ENCODE measurements at regions not wholly inside any gene's neighbourhood (a gene's known extent, or its start where the extent isn't known, plus 50 kb on each side); places are given as distances from the start of the nearest gene placed in this dataset.

GRCh38 chr2:12440731-12441130 is 276.0 kb upstream of the TRIB2 start:
- TF ChIP-seq CTCF (IDR thresholded peaks at IDR 0.05) = no peak
- TF ChIP-seq RFX5 (IDR thresholded peaks at IDR 0.05) = no peak
- no peak for TF ChIP-seq RARB (CRISPR knock-in tag; IDR thresholded peaks at IDR 0.05)
- TF ChIP-seq RAD21 (conservative IDR thresholded peaks at IDR 0.05 in 1 of 2, IDR thresholded peaks at IDR 0.05 in 1 of 2) = no peak
- no peak for TF ChIP-seq CBX8 (IDR thresholded peaks at IDR 0.05)
- no peak for TF ChIP-seq GATA3 (IDR thresholded peaks at IDR 0.05; ENCODE audit: borderline replicate concordance)
- TF ChIP-seq MAZ (IDR thresholded peaks at IDR 0.05; ENCODE audit: borderline replicate concordance, low read depth, low read length) = no peak
- no peak for TF ChIP-seq EP300 (IDR thresholded peaks at IDR 0.05)
- no peak for TF ChIP-seq CHD2 (IDR thresholded peaks at IDR 0.05; ENCODE audit: low read length, partially characterized antibody)
- no peak for TF ChIP-seq EHF (CRISPR knock-in tag; IDR thresholded peaks at IDR 0.05)

Measured in A549 (cell line).